HUES48 (cell line): ENCODE measurements at regions not wholly inside any gene's neighbourhood (a gene's known extent, or its start where the extent isn't known, plus 50 kb on each side); places are given as distances from the start of the nearest gene placed in this dataset.

Source experiments
- H3K27ac ChIP-seq: one replicate; pipeline ENCODE4 v1.7.0; 2013; ENCODE audit warnings: low read depth, low read length, inconsistent platforms
- H3K27me3 ChIP-seq: 2 replicates; pipeline ENCODE4 v1.6.1; 2013; ENCODE audit warnings: mild to moderate bottlenecking, low read length; ENCODE audit not compliant: control insufficient read depth, insufficient read depth
- H3K36me3 ChIP-seq: 2 replicates; pipeline ENCODE4 v1.6.1; 2013; ENCODE audit warnings: low read length; ENCODE audit not compliant: control insufficient read depth, insufficient read depth
- H3K4me1 ChIP-seq: 2 replicates; pipeline ENCODE4 v1.6.1; 2013; ENCODE audit warnings: mild to moderate bottlenecking, low read length; ENCODE audit not compliant: control insufficient read depth, insufficient read depth
- H3K4me3 ChIP-seq: 2 replicates; pipeline ENCODE4 v1.5.1; 2013; ENCODE audit warnings: mild to moderate bottlenecking, low read depth, low read length
- H3K9ac ChIP-seq: 2 replicates; pipeline ENCODE4 v1.6.1; 2013; ENCODE audit warnings: mild to moderate bottlenecking, low read depth, low read length, moderate library complexity
- H3K9me3 ChIP-seq: 2 replicates; pipeline ENCODE4 v1.6.1; 2013; ENCODE audit warnings: low read length; ENCODE audit not compliant: control insufficient read depth, insufficient read depth

DNA sequence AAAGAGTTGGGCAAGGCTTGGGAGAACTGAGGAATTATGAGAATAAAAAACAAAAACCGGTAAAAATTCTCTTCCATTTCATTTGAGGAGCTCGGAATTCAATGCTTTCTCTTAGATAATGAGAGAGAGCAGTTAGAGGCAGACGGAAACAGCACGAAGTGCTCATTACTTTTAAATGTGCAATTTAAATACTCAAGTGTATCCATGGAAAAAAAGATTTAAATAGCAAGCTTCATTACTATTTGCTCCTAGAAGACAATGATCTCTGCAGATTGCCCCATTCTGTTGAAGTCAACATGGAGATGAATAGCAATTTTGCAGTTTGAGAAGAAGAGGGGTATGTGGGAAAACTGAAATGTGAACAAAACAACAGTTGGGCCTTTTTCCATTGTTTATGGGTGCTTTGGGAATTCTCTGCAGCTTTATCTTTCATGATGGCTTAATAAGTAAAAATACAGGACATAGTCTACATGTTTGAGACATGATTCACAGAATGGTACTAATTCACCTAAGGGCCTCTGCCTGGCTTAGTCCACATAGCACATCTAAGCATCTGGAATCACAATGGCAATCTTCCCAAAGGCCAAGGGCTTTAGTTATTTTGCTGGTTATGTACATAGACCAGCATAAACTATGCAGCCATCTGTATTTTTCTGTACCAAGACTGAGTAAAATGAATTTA, 512.7 kb upstream of the FAT1 start:
- Histone ChIP-seq H3K27ac (no peak overlapping the region), H3K4me1 (no peaks in the 10 kb centered on the region), H3K4me3 (no peak overlapping the region), H3K36me3 (no peaks in the 10 kb centered on the region), H3K9me3 (no peaks in the 10 kb centered on the region), H3K27me3 (no peaks in the 10 kb centered on the region), H3K9ac (no peak overlapping the region)

DNA sequence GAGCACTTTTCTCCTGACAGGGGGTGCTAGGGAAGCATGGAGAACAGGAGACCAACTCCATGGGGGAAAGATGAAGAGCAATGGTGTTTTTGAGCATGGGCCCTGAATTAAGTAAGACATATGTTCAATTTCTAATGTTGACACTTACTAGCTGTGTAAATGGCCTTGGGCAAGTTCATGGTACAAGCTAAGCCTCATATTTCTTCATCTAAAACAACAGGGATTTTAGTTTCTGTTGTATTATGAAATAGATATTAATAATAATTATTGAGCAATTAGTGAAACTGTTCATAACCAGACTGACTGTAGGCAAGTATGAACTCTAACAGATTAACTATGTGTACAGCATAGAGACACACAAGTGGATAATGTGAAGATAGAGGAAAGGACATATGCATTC, 515.0 kb upstream of the FAT1 start:
- no peaks in the 10 kb centered on the region for H3K4me1 ChIP-seq
- no peaks in the 10 kb centered on the region for H3K36me3 ChIP-seq
- H3K27me3 ChIP-seq = no peaks in the 10 kb centered on the region
- 0 out of 2 replicates have a peak, but pooled peaks cover 3% of the 10 kb centered on the region for H3K9me3 ChIP-seq
- no peak overlapping the region for H3K4me3 ChIP-seq
- H3K9ac ChIP-seq = no peak overlapping the region
- H3K27ac ChIP-seq = no peak overlapping the region

DNA sequence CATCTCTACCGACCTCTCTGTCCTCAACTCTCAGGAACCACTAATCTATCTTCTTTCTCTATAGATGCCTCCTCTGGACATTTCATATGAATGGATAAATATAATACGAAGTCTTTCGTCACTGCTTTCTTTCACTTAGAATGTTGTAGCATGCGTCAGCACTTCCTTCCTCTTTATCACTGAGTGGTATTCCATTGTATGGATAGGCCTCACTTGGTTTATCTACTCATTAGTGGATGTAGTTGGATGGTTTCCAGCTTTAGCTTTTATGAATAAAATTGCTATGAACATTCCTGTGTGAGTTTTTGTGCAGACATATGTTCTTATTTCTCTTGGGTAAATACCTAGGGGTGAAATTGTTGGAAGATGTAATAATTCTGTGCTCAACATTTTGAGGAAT, 528.2 kb upstream of the FAT1 start:
- no peaks in the 10 kb centered on the region for H3K36me3 ChIP-seq
- H3K27ac ChIP-seq = no peak overlapping the region
- H3K4me1 ChIP-seq = peaks cover 8% of the 10 kb centered on the region
- no peak overlapping the region for H3K9ac ChIP-seq
- H3K4me3 ChIP-seq = no peak overlapping the region
- H3K27me3 ChIP-seq = no peaks in the 10 kb centered on the region
- H3K9me3 ChIP-seq = no peaks in the 10 kb centered on the region

DNA sequence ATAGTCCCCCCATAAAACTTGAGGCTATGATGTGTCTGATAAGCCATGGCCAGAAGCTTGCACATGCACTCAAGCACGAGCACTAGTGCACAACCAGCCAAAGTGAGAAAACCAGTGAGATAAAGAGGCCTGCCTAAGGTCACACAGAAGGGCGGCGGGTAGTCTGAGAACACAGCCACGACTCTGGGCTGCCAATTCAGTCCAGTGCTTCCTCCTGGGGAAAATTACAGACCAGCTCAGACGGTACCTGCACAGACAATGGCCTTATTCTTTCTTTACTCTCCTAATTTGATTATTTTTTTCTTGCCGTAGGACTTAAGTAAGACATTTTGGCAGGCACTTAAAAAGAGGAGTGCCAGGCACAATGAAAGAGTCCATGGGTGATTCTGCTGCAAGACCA, 533.2 kb upstream of the FAT1 start:
- no peak overlapping the region for H3K27ac ChIP-seq
- H3K27me3 ChIP-seq = no peaks in the 10 kb centered on the region
- H3K9ac ChIP-seq = no peak overlapping the region
- no peaks in the 10 kb centered on the region for H3K9me3 ChIP-seq
- no peaks in the 10 kb centered on the region for H3K36me3 ChIP-seq
- peaks cover 20% of the 10 kb centered on the region for H3K4me1 ChIP-seq
- no peak overlapping the region for H3K4me3 ChIP-seq

DNA sequence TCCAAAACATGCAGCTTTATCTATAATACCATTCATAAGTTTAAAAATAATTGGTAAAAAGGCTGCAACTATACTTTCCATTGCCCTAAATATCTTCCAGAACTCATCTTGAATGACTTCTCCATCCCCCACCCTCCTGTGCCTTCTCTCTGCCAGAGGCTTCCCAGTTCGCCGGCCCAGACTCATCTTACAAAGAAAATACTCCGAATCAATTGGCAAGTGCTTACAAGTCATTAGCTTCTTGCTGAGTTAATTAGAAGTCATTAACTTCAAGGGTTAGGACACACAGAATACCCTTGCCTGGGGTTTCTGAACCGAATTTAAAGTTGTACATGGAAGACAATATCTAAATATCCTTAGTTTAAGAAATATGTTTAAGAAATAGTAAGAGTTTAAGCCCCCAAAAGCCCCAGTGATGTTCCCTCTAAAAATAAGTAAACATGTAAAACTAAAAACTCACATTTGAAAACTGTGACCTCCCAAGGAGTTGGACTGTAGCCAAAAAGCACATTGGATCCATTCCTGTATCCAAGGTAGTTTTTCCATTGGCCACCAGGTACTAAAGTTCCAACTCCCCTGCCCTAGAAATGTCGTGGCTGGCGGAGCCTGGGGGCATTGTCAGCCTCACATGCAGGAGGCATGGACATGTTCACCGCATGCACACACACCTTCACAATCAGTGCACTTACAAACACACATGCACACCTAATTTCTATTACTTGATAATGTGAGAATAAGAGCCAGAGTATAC, 535.2 kb upstream of the FAT1 start:
- H3K4me3 ChIP-seq = no peak overlapping the region
- H3K36me3 ChIP-seq = no peaks in the 10 kb centered on the region
- no peaks in the 10 kb centered on the region for H3K9me3 ChIP-seq
- H3K27me3 ChIP-seq = no peaks in the 10 kb centered on the region
- H3K9ac ChIP-seq = no peak overlapping the region
- H3K27ac ChIP-seq = no peak overlapping the region
- peaks cover 20% of the 10 kb centered on the region for H3K4me1 ChIP-seq

DNA sequence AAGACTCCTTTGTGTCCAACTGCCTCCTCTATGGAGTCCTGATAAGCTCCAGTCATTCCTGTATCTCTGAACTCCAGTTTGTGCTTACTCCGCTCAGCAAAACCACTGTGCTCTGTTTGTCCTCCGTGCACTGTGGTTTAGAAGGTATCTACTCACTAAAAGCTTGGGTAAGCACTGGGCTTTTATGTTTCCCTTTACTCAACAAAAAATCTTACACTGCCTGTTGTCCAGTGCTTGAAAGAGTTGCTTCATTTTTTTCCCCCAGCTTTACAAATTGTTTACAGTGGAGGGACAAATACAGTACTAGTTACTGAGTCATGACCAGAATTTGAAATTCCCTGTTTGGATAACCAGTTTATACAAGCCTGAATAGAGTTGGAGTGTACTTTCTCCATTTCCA, 545.3 kb upstream of the FAT1 start:
- Histone ChIP-seq H3K36me3 (no peaks in the 10 kb centered on the region), H3K27ac (no peak overlapping the region), H3K27me3 (no peaks in the 10 kb centered on the region), H3K9ac (no peak overlapping the region), H3K4me3 (no peak overlapping the region), H3K4me1 (no peaks in the 10 kb centered on the region), H3K9me3 (no peaks in the 10 kb centered on the region)

DNA sequence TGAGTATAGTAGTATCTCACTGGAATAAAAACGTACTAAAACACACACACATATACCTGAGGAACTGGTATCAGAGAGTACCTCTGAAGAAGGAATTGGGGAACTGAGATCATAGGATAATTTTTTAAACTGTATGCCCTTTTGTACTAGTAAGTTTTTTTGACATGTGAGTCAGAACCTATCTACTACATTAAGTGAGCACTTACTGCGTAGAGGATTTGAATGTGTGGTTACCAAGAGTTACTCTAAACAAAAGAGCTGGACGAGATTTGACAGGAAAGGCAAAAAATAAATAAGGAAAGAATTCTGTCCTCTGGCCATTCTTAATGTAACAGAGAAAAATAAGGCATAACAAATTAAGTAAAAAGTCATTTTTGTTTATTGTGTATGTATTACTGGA, 546.5 kb upstream of the FAT1 start:
- no peaks in the 10 kb centered on the region for H3K27me3 ChIP-seq
- no peak overlapping the region for H3K4me3 ChIP-seq
- no peak overlapping the region for H3K9ac ChIP-seq
- no peaks in the 10 kb centered on the region for H3K9me3 ChIP-seq
- H3K27ac ChIP-seq = no peak overlapping the region
- H3K36me3 ChIP-seq = no peaks in the 10 kb centered on the region
- no peaks in the 10 kb centered on the region for H3K4me1 ChIP-seq

DNA sequence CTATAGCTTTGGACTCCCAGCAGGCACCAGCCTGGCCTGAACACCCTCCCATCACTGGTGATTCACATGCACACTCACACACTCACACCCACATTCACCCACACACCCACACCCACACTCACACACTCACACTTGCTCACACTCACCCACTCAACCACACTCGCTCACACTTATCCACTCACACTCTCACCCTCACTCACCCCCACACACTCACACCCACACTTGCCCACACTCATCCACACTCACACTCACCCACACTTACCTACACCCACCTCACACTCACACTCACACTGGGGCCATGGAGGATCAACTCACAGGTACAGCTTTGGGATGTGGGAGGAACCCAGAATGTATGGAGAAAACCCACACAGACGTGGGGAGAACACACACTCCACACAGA, 548.2 kb upstream of the FAT1 start:
- Histone ChIP-seq H3K9me3 (no peaks in the 10 kb centered on the region), H3K9ac (no peak overlapping the region), H3K27ac (no peak overlapping the region), H3K36me3 (no peaks in the 10 kb centered on the region), H3K4me1 (no peaks in the 10 kb centered on the region), H3K27me3 (no peaks in the 10 kb centered on the region), H3K4me3 (no peak overlapping the region)

DNA sequence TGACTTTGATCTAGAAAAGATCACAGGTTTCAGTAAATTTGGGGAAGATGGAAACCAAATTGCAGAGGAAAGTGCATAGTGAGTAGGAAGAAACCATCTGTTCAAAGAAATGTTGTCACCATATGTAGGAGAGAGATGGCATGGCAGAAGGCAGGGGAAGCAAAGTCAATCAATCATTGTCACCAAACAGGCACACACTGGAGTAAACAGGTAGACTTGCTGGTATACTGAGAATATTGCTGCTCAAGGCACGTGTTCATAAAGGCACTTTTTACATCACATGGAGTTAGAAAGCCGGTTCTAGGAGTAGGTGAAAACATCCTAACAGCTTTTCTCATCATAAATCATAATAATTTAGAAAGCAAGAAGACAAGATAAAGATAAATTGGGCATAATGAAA, 550.5 kb upstream of the FAT1 start:
- Histone ChIP-seq H3K4me3 (no peak overlapping the region), H3K36me3 (no peaks in the 10 kb centered on the region), H3K9ac (no peak overlapping the region), H3K27ac (no peak overlapping the region), H3K9me3 (no peaks in the 10 kb centered on the region), H3K27me3 (no peaks in the 10 kb centered on the region), H3K4me1 (no peaks in the 10 kb centered on the region)

DNA sequence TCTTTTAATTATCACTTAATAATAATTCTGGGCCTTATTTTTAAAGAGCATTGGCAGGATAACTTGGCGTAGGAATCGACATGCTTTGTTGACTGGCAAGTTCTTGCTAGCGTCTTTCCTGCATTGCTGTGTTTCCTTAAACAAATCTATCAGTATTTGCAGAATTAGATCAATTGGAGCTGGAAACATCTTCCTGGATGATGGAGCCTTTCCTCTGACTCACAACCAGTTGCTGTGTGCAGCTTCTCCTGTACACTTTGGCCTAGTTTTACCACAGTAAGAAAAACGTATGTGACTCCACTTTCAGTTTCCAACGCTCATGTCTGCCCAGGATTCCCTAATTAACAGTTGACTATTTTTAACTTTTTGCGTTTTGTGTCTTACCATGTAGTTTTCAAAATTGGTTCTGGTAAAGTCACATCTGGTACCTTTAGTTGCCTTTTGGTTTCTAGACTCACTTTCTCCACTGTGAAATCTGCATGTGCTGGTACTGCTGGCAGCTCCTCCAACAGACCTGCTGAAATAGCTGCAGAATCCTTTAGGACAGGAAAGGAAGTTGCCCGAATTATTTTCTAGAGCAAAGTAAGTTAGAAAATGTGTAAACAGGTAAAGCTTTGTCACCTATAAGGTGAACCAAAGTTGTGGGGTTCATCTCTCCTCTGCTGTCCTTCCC, 553.2 kb upstream of the FAT1 start:
- no peaks in the 10 kb centered on the region for H3K4me1 ChIP-seq
- H3K27ac ChIP-seq = no peak overlapping the region
- no peaks in the 10 kb centered on the region for H3K36me3 ChIP-seq
- H3K9me3 ChIP-seq = no peaks in the 10 kb centered on the region
- H3K4me3 ChIP-seq = no peak overlapping the region
- no peaks in the 10 kb centered on the region for H3K27me3 ChIP-seq
- H3K9ac ChIP-seq = no peak overlapping the region
